ENCODE measurements at regions not wholly inside any gene's neighbourhood (a gene's known extent, or its start where the extent isn't known, plus 50 kb on each side); places are given as distances from the start of the nearest gene placed in this dataset.

DNA sequence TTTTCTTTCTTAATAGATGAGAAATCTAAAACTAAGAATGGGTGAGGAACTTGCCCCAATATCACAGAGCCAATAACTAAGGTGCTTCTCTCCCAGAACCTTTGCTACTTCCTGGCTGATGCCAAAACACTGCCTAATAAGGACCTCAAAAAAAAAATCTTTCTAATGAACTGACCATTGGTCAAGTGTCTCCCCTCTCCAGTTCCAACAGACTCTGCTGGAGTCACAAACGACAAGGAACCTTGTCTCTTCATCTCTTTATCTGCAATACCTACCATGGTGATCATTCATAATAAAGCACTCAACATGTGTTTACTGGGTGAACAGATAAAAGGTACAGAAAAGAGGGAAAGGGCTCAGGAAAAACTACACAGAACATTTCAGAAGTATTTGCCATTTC, 197.4 kb downstream of the LTN1 start:
- intact Hi-C loops (cut with DNase I), result no loop called here
- no peaks in the 10 kb centered on the region for H3K36me3 ChIP-seq
- no peak for DNase-seq
- no peak overlapping the region for H3K4me3 ChIP-seq
- H3K4me1 ChIP-seq (ENCODE audit: insufficient read depth), result no peaks in the 10 kb centered on the region
- H3K9me3 ChIP-seq, result no peaks in the 10 kb centered on the region
- no peaks in the 10 kb centered on the region for H3K27me3 ChIP-seq
- 56 to 65% (median 59%) methylated on average over 1 of the region's 1 CpG for WGBS, 3 donors
- no peak overlapping the region for H3K27ac ChIP-seq
- TF ChIP-seq, protein P1, sequence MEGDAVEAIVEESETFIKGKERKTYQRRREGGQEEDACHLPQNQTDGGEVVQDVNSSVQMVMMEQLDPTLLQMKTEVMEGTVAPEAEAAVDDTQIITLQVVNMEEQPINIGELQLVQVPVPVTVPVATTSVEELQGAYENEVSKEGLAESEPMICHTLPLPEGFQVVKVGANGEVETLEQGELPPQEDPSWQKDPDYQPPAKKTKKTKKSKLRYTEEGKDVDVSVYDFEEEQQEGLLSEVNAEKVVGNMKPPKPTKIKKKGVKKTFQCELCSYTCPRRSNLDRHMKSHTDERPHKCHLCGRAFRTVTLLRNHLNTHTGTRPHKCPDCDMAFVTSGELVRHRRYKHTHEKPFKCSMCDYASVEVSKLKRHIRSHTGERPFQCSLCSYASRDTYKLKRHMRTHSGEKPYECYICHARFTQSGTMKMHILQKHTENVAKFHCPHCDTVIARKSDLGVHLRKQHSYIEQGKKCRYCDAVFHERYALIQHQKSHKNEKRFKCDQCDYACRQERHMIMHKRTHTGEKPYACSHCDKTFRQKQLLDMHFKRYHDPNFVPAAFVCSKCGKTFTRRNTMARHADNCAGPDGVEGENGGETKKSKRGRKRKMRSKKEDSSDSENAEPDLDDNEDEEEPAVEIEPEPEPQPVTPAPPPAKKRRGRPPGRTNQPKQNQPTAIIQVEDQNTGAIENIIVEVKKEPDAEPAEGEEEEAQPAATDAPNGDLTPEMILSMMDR (IDR thresholded peaks at IDR 0.05), result no peak
- TF ChIP-seq POLR2A (IDR thresholded peaks at IDR 0.05) (no peak), EP300 (IDR thresholded peaks at IDR 0.05) (no peak)

DNA sequence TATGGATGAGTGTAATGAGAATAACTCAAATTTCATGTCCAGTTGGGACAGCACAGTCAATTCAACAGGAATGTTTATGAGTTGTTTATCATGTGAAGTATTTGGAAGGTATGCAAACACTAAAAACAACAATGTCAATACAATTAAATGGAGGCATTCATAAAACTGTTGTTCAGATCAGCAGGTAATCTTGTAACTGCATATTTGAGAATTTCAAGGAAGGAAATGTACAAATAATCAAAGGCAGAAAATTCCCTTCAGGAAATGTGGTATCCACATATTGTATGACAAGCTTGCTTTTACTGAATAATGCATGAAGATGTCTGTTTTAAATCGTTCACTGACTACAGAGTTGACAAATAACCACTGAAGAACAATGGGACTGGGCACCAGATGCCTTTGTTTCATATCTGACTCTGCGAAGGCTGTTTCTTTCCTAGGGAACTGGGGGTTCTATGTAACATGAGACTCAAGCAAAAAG, 198.3 kb downstream of the LTN1 start:
- TF ChIP-seq, protein P1 (IDR thresholded peaks at IDR 0.05), result no peak
- TF ChIP-seq EP300 (IDR thresholded peaks at IDR 0.05) (no peak), POLR2A (IDR thresholded peaks at IDR 0.05) (no peak)
- Histone ChIP-seq H3K27me3 (no peaks in the 10 kb centered on the region), H3K9me3 (no peaks in the 10 kb centered on the region), H3K4me1 (ENCODE audit: insufficient read depth) (no peaks in the 10 kb centered on the region), H3K36me3 (no peaks in the 10 kb centered on the region), H3K4me3 (no peak overlapping the region), H3K27ac (no peak overlapping the region)
- 58 to 63% (median 60%) methylated on average over 2 of the region's 2 CpGs for WGBS, 3 donors
- DNase-seq, result no peak
- intact Hi-C loops (cut with DNase I), result no loop called here

DNA sequence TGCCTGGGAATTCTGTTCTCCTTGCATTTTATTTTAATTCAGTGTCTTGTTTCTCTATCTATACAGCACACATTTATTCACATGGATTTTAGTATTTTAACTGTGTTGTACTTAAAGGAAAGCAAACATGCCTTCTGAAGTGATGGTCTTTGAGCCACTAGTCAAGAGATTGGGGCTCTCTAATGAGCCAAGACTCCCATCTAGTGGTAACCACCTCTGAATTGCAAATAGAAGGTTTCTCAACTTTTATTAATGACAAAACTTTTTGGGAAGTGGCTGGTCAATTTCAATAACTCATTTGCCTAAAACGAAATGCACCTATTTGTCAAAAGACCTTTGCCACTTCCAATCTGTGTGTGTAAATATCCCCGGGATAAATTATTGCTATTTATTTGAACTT, 199.6 kb downstream of the LTN1 start:
- WGBS, 3 donors, result 25 to 45% (median 31%) methylated on average over 2 of the region's 2 CpGs
- intact Hi-C loops (cut with DNase I), result no loop called here

DNA sequence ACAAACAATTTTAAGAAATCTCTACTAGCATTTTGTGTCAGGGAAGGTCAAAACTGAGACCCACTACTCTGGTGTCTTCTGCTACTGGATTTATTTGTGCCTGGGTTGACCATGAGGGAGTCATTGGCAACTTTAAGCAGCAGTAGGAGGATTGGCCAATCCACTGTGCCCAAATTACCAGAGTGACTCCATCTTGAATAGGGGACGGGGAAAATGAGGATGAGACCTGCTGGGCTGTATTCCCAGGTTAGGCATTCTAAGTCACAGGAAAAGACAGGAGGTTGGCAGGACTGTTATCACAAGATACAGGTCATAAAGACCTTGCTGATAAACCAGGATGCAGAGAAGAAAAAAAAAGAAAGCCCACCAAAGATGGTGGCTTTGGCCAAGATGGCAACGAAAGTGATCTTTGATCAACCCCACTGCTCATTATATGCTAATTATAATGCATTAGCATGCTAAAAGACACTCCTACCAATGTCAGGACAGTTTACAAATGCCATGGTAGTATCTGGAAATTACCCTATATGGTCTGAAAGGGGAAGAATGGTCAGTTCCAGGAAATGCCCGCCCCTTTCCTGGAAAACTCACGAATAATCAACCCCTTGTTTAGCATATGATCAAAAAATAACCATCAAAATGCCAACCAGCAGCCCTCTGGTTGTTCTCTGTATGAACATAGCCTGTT, 200.9 kb downstream of the LTN1 start:
- TF ChIP-seq POLR2A (IDR thresholded peaks at IDR 0.05) (no peak), EP300 (IDR thresholded peaks at IDR 0.05) (no peak)
- TF ChIP-seq, protein P1 (IDR thresholded peaks at IDR 0.05), result no peak
- intact Hi-C loops (cut with DNase I), result no loop called here
- WGBS, 3 donors, result 66 to 95% (median 80%) methylated on average over 4 of the region's 4 CpGs
- Histone ChIP-seq H3K27me3 (no peaks in the 10 kb centered on the region), H3K27ac (no peak overlapping the region), H3K4me1 (ENCODE audit: insufficient read depth) (no peaks in the 10 kb centered on the region), H3K9me3 (no peaks in the 10 kb centered on the region), H3K4me3 (no peak overlapping the region), H3K36me3 (no peaks in the 10 kb centered on the region)
- no peak for DNase-seq

More for the DNA sequence above, 199.6 kb downstream of the LTN1 start:
- no peaks in the 10 kb centered on the region for H3K36me3 ChIP-seq
- no peak overlapping the region for H3K4me3 ChIP-seq
- H3K4me1 ChIP-seq (ENCODE audit: insufficient read depth), result no peaks in the 10 kb centered on the region
- H3K9me3 ChIP-seq, result no peaks in the 10 kb centered on the region
- no peak overlapping the region for H3K27ac ChIP-seq
- H3K27me3 ChIP-seq, result no peaks in the 10 kb centered on the region
- no peak for DNase-seq
- no peak for TF ChIP-seq EP300 (IDR thresholded peaks at IDR 0.05)

DNA sequence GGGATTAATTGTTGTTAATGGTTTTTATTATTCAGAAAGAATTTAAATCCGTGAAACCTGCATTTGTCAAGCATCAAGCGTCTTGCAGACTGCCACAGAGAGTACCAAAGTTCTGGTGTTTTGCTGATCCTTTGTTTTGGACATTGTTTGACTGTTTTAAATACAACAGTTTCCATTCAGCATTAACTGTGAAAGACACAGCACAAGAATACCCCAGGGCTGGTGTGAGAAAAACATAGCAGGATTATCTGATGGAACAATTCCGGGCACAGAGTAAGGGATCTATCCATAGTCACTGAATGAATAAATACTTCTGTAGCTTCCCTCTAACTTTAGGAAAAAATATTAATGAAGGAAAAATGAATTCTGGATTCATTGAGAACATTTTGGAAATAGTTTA, 202.3 kb downstream of the LTN1 start:
- intact Hi-C loops (cut with DNase I), result no loop called here
- Histone ChIP-seq H3K4me1 (ENCODE audit: insufficient read depth) (no peaks in the 10 kb centered on the region), H3K27me3 (no peaks in the 10 kb centered on the region), H3K27ac (no peak overlapping the region), H3K36me3 (no peaks in the 10 kb centered on the region), H3K9me3 (no peaks in the 10 kb centered on the region), H3K4me3 (no peak overlapping the region)
- no peak for DNase-seq
- TF ChIP-seq POLR2A (IDR thresholded peaks at IDR 0.05) (no peak), EP300 (IDR thresholded peaks at IDR 0.05) (no peak)
- TF ChIP-seq, protein P1 (IDR thresholded peaks at IDR 0.05), result no peak
- 58 to 66% (median 62%) methylated on average over 3 of the region's 3 CpGs for WGBS, 3 donors
